ENCODE measurements at regions not wholly inside any gene's neighbourhood (a gene's known extent, or its start where the extent isn't known, plus 50 kb on each side); places are given as distances from the start of the nearest gene placed in this dataset.

GRCh38 chr9:134234687-134235359 lies 70.5 kb upstream of the RNU6ATAC start:
- Histone ChIP-seq H3K27ac (ENCODE audit: low read length) (no peak overlapping the region), H3K9me3 (ENCODE audit: control insufficient read depth, insufficient read depth, low read length) (no peaks in the 10 kb centered on the region), H3K36me3 (ENCODE audit: control insufficient read depth, insufficient read depth, low read length) (no peaks in the 10 kb centered on the region), H3K4me1 (ENCODE audit: control insufficient read depth, insufficient read depth, low read length) (no peaks in the 10 kb centered on the region), H3K27me3 (ENCODE audit: control insufficient read depth, insufficient read depth, low read length) (no peaks in the 10 kb centered on the region), H3K4me3 (ENCODE audit: low read length) (no peak overlapping the region)
- no CpG with 5 or more reads among the region's 21 CpGs for WGBS (ENCODE audit: insufficient coverage, insufficient read length)
- DNase-seq (ENCODE audit: low read depth, low spot score), result no peak

DNA sequence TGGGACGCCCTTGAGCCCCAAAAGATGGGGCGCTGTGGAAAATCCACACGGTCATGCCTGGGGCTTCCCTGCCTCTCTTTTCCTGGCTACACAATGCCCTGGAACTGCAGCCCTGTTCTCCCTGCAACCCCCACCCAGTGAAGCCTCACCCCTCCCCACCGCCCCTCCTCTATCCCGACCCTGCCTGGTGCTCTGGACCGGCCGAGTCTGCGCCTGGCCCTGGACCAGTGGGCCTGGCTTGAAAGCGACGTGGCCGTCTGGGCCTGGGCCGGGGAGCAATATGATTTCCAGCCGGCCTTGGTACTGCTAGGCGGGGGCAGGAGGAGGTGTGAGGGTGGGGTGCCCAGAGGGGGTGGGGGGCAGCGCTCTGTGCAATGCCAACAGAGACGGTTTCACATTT lies 71.0 kb upstream of the RNU6ATAC start:
- Histone ChIP-seq H3K27ac (ENCODE audit: low read length) (no peak overlapping the region), H3K4me1 (ENCODE audit: control insufficient read depth, insufficient read depth, low read length) (no peaks in the 10 kb centered on the region), H3K4me3 (ENCODE audit: low read length) (no peak overlapping the region), H3K27me3 (ENCODE audit: control insufficient read depth, insufficient read depth, low read length) (no peaks in the 10 kb centered on the region), H3K36me3 (ENCODE audit: control insufficient read depth, insufficient read depth, low read length) (no peaks in the 10 kb centered on the region), H3K9me3 (ENCODE audit: control insufficient read depth, insufficient read depth, low read length) (no peaks in the 10 kb centered on the region)
- no CpG with 5 or more reads among the region's 16 CpGs for WGBS (ENCODE audit: insufficient coverage, insufficient read length)
- no peak for DNase-seq (ENCODE audit: low read depth, low spot score)

DNA sequence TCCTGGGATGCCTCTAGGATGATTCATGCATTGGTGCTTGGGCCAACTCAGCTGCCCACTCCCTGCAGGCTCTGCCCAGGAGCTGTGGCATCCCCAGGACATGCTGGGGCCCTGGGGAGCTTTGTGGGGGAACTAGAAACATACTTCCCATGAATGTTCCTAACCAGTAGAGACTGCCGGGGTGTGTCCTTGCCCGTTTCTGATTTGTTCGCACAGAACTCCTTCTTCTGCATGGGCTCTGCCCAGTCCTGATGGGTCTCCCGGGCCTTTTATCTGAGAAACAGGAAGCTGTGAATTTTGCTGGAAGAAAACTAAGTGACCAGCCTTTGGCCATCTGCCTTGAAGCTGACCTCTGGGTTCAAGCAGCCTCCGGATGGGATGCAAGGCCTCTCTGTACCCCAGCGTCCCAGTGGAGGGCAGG lies 71.6 kb upstream of the RNU6ATAC start:
- DNase-seq (ENCODE audit: low read depth, low spot score), result no peak
- no CpG with 5 or more reads among the region's 6 CpGs for WGBS (ENCODE audit: insufficient coverage, insufficient read length)
- no peak overlapping the region for H3K27ac ChIP-seq (ENCODE audit: low read length)
- no peak overlapping the region for H3K4me3 ChIP-seq (ENCODE audit: low read length)
- H3K9me3 ChIP-seq (ENCODE audit: control insufficient read depth, insufficient read depth, low read length), result no peaks in the 10 kb centered on the region
- H3K27me3 ChIP-seq (ENCODE audit: control insufficient read depth, insufficient read depth, low read length), result no peaks in the 10 kb centered on the region
- no peaks in the 10 kb centered on the region for H3K36me3 ChIP-seq (ENCODE audit: control insufficient read depth, insufficient read depth, low read length)
- H3K4me1 ChIP-seq (ENCODE audit: control insufficient read depth, insufficient read depth, low read length), result no peaks in the 10 kb centered on the region

GRCh38 chr9:134236935-134237629 lies 72.7 kb upstream of the RNU6ATAC start:
- Histone ChIP-seq H3K9me3 (ENCODE audit: control insufficient read depth, insufficient read depth, low read length) (no peaks in the 10 kb centered on the region), H3K27ac (ENCODE audit: low read length) (no peak overlapping the region), H3K36me3 (ENCODE audit: control insufficient read depth, insufficient read depth, low read length) (no peaks in the 10 kb centered on the region), H3K27me3 (ENCODE audit: control insufficient read depth, insufficient read depth, low read length) (no peaks in the 10 kb centered on the region), H3K4me1 (ENCODE audit: control insufficient read depth, insufficient read depth, low read length) (no peaks in the 10 kb centered on the region), H3K4me3 (ENCODE audit: low read length) (no peak overlapping the region)
- no CpG with 5 or more reads among the region's 13 CpGs for WGBS (ENCODE audit: insufficient coverage, insufficient read length)
- no peak for DNase-seq (ENCODE audit: low read depth, low spot score)

DNA sequence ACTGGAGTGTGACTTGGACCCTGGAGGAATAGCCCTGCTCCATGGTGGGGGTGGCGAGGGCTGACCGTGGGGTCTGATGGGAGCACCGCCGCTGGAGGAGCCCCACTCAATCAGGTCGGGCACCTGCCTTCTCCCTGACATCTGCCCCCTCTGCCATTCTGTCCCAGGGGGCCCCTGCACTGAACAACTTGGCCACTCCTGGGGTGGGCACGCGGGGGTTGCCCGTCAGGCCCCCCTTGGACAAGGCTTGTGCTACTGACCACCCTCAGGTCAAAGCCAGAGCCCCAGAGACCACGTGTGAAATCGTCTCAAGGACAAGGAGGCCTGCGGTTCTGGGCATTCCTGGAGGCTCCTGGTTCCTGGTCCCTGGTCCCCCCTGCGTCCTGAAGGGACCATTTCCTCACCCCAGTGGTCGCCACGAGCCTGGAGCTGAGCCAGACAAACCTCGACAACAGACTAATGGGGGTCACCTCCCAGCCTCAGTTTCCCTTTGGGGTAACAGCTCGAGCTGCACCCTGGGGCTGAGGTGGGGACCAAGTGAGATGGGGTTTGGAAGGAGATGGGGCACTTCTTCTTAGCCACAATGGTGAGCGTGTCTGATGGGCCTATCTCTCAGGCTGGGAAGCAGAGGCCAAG lies 73.4 kb upstream of the RNU6ATAC start:
- Histone ChIP-seq H3K4me1 (ENCODE audit: control insufficient read depth, insufficient read depth, low read length) (no peaks in the 10 kb centered on the region), H3K27ac (ENCODE audit: low read length) (no peak overlapping the region), H3K9me3 (ENCODE audit: control insufficient read depth, insufficient read depth, low read length) (no peaks in the 10 kb centered on the region), H3K4me3 (ENCODE audit: low read length) (no peak overlapping the region), H3K27me3 (ENCODE audit: control insufficient read depth, insufficient read depth, low read length) (no peaks in the 10 kb centered on the region), H3K36me3 (ENCODE audit: control insufficient read depth, insufficient read depth, low read length) (no peaks in the 10 kb centered on the region)
- DNase-seq (ENCODE audit: low read depth, low spot score), result no peak
- no CpG with 5 or more reads among the region's 17 CpGs for whole genome bisulfite sequencing (ENCODE audit: insufficient coverage, insufficient read length)

- DNase-seq (ENCODE audit: low read depth, low spot score), result no peak
- no peaks in the 10 kb centered on the region for H3K36me3 ChIP-seq (ENCODE audit: control insufficient read depth, insufficient read depth, low read length)
- WGBS (ENCODE audit: insufficient coverage, insufficient read length), result no CpG with 5 or more reads among the region's 29 CpGs
- H3K9me3 ChIP-seq (ENCODE audit: control insufficient read depth, insufficient read depth, low read length), result no peaks in the 10 kb centered on the region
- no peaks in the 10 kb centered on the region for H3K27me3 ChIP-seq (ENCODE audit: control insufficient read depth, insufficient read depth, low read length)
- no peak overlapping the region for H3K4me3 ChIP-seq (ENCODE audit: low read length)
- no peak overlapping the region for H3K27ac ChIP-seq (ENCODE audit: low read length)
- no peaks in the 10 kb centered on the region for H3K4me1 ChIP-seq (ENCODE audit: control insufficient read depth, insufficient read depth, low read length)
Observed at GRCh38 chr9:134239130-134239903, 75.0 kb upstream of the RNU6ATAC start.

GRCh38 chr9:134239939-134240338 lies 75.6 kb upstream of the RNU6ATAC start:
- Histone ChIP-seq H3K4me3 (ENCODE audit: low read length) (no peak overlapping the region), H3K36me3 (ENCODE audit: control insufficient read depth, insufficient read depth, low read length) (no peaks in the 10 kb centered on the region), H3K27ac (ENCODE audit: low read length) (no peak overlapping the region), H3K9me3 (ENCODE audit: control insufficient read depth, insufficient read depth, low read length) (no peaks in the 10 kb centered on the region), H3K27me3 (ENCODE audit: control insufficient read depth, insufficient read depth, low read length) (no peaks in the 10 kb centered on the region), H3K4me1 (ENCODE audit: control insufficient read depth, insufficient read depth, low read length) (no peaks in the 10 kb centered on the region)
- no peak for DNase-seq (ENCODE audit: low read depth, low spot score)
- WGBS (ENCODE audit: insufficient coverage, insufficient read length), result no CpG with 5 or more reads among the region's 7 CpGs

DNA sequence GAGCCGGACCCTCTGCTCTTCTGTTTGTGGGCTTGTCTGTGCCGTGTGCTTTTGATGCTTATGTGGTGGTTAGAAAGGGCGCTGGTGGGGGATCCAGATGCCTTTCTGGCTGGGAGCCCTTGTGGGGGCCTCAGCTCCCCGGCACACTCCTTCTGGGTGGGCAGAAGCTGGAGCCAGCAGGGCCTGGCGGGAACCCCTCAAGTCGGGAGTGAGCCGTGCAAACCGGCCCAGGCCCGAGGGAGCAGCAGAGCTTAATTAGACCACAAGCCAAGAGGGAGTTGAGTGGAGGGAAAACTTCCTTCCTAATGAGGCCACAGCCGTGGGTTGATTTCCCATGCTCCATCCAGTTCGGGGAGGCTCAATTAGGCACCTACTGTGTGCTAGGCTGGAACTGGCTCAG lies 76.0 kb upstream of the RNU6ATAC start:
- no CpG with 5 or more reads among the region's 11 CpGs for WGBS (ENCODE audit: insufficient coverage, insufficient read length)
- Histone ChIP-seq H3K9me3 (ENCODE audit: control insufficient read depth, insufficient read depth, low read length) (no peaks in the 10 kb centered on the region), H3K4me1 (ENCODE audit: control insufficient read depth, insufficient read depth, low read length) (no peaks in the 10 kb centered on the region), H3K27ac (ENCODE audit: low read length) (no peak overlapping the region), H3K27me3 (ENCODE audit: control insufficient read depth, insufficient read depth, low read length) (no peaks in the 10 kb centered on the region), H3K36me3 (ENCODE audit: control insufficient read depth, insufficient read depth, low read length) (no peaks in the 10 kb centered on the region), H3K4me3 (ENCODE audit: low read length) (no peak overlapping the region)
- no peak for DNase-seq (ENCODE audit: low read depth, low spot score)

DNA sequence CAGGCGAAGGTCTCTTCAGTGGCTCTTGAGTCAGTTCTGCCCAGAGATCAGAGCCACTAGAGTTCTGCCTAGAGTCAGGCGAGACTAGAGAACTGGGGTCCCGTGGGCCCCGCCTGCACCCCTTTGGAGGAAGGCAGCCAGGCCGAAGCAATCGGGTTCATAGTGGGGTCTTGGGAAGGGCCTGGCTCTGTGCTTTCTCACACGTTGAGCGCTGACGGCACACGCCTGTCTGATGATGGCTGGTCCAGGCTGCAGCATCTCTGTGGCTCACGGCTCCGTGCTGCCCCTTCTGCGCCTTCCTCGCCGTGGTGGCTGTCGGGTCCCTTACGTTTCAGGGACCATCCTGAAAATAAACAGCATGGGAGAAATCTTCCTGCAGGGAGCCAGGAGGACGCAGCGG lies 78.3 kb upstream of the RNU6ATAC start:
- no peaks in the 10 kb centered on the region for H3K36me3 ChIP-seq (ENCODE audit: control insufficient read depth, insufficient read depth, low read length)
- no peaks in the 10 kb centered on the region for H3K4me1 ChIP-seq (ENCODE audit: control insufficient read depth, insufficient read depth, low read length)
- no CpG with 5 or more reads among the region's 19 CpGs for whole genome bisulfite sequencing (ENCODE audit: insufficient coverage, insufficient read length)
- no peak overlapping the region for H3K27ac ChIP-seq (ENCODE audit: low read length)
- no peaks in the 10 kb centered on the region for H3K9me3 ChIP-seq (ENCODE audit: control insufficient read depth, insufficient read depth, low read length)
- no peak overlapping the region for H3K4me3 ChIP-seq (ENCODE audit: low read length)
- DNase-seq (ENCODE audit: low read depth, low spot score), result no peak
- no peaks in the 10 kb centered on the region for H3K27me3 ChIP-seq (ENCODE audit: control insufficient read depth, insufficient read depth, low read length)

- DNase-seq (ENCODE audit: low read depth, low spot score), result no peak
Observed at GRCh38 chr9:134243778-134244467, 79.6 kb upstream of the RNU6ATAC start.

More at GRCh38 chr9:134243778-134244467, 79.6 kb upstream of the RNU6ATAC start:
- H3K36me3 ChIP-seq (ENCODE audit: control insufficient read depth, insufficient read depth, low read length), result no peaks in the 10 kb centered on the region
- WGBS (ENCODE audit: insufficient coverage, insufficient read length), result no CpG with 5 or more reads among the region's 14 CpGs
- no peaks in the 10 kb centered on the region for H3K9me3 ChIP-seq (ENCODE audit: control insufficient read depth, insufficient read depth, low read length)
- H3K4me1 ChIP-seq (ENCODE audit: control insufficient read depth, insufficient read depth, low read length), result no peaks in the 10 kb centered on the region
- H3K27me3 ChIP-seq (ENCODE audit: control insufficient read depth, insufficient read depth, low read length), result no peaks in the 10 kb centered on the region
- no peak overlapping the region for H3K4me3 ChIP-seq (ENCODE audit: low read length)
- H3K27ac ChIP-seq (ENCODE audit: low read length), result no peak overlapping the region
